ENCODE measurements at regions not wholly inside any gene's neighbourhood (a gene's known extent, or its start where the extent isn't known, plus 50 kb on each side); places are given as distances from the start of the nearest gene placed in this dataset.

DNA sequence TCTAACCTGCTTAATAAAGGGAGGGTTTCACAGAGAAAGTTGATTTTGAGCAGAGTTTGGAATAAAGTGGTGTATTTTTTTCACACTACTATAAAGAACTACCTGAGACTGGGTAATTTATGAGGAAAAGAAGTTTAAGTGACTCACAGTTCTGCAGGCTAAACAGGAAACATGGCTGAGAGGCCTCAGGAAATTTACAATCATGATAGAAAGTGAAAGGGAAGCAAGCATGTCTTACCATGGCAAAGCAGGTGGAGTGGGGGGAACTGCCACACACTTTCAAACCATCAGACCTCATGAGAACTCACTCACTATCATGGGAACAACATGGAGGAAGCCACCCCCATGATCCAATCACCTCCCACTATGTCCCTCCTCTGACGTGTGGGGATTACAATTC is 546.7 kb downstream of the EPHA4 start:
- TF ChIP-seq POLR2AphosphoS5 (IDR thresholded peaks at IDR 0.05), result no peak
- no peak for TF ChIP-seq POLR2A (IDR thresholded peaks at IDR 0.05)
